Bronchial epithelial cell (primary cell): ENCODE measurements at regions not wholly inside any gene's neighbourhood (a gene's known extent, or its start where the extent isn't known, plus 50 kb on each side); places are given as distances from the start of the nearest gene placed in this dataset.
A peak's percentile ranks its signal among the peaks of the same experiment; 100 is the strongest.

Experiments
- DNase-seq: peaks from one replicate; pipeline ENCODE4 v3.0.0-alpha.2; 2010; ENCODE audit warnings: low read depth
- FAIRE-seq: peaks from 2 replicates; lab custom pipeline; 2011; peaks lifted over from hg19 to GRCh38; lab: Jason Lieb, UNC
- H3K27me3 ChIP-seq: 2 replicates; pipeline ENCODE4 v1.5.1; 2011; ENCODE audit warnings: low read length; ENCODE audit not compliant: control insufficient read depth, insufficient read depth
- H3K36me3 ChIP-seq: 2 replicates; pipeline ENCODE4 v1.5.1; 2011; ENCODE audit warnings: low read length; ENCODE audit not compliant: control insufficient read depth, insufficient read depth
- H3K4me3 ChIP-seq: 2 replicates; pipeline ENCODE4 v1.5.1; 2011; ENCODE audit warnings: mild to moderate bottlenecking, low read depth, low read length, control low read depth
- CTCF ChIP-seq: IDR thresholded peaks from 2 replicates; pipeline ENCODE4 v1.5.1; 2011; ENCODE audit warnings: mild to moderate bottlenecking, moderate library complexity, low read length, control low read depth, inconsistent platforms; ENCODE audit not compliant: insufficient read depth, severe bottlenecking

GRCh38 chr4:178881937-178882336 is 1439.7 kb upstream of the AGA start:
- TF ChIP-seq CTCF: no peak
- FAIRE-seq (no peak), DNase-seq (no peak)
- Histone ChIP-seq H3K4me3 (no peak overlapping the region), H3K36me3 (no peaks in the 10 kb centered on the region), H3K27me3 (no peaks in the 10 kb centered on the region)

GRCh38 chr4:178894126-178894525 is 1451.9 kb upstream of the AGA start:
- no peak overlapping the region for H3K4me3 ChIP-seq
- no peak for TF ChIP-seq CTCF
- DNase-seq (no peak), FAIRE-seq (no peak)
- H3K36me3 ChIP-seq: no peaks in the 10 kb centered on the region
- H3K27me3 ChIP-seq: no peaks in the 10 kb centered on the region

- H3K27me3 ChIP-seq: no peaks in the 10 kb centered on the region
- TF ChIP-seq CTCF: no peak
- FAIRE-seq (no peak), DNase-seq (no peak)
- no peaks in the 10 kb centered on the region for H3K36me3 ChIP-seq
- no peak overlapping the region for H3K4me3 ChIP-seq
Observed at GRCh38 chr4:178899084-178899483, 1456.8 kb upstream of the AGA start.

GRCh38 chr4:178917756-178918155 is 1475.5 kb upstream of the AGA start:
- H3K27me3 ChIP-seq: no peaks in the 10 kb centered on the region
- DNase-seq: no peak
- FAIRE-seq: no peak
- no peaks in the 10 kb centered on the region for H3K36me3 ChIP-seq
- H3K4me3 ChIP-seq: no peak overlapping the region
- TF ChIP-seq CTCF: no peak

- H3K36me3 ChIP-seq: no peaks in the 10 kb centered on the region
- TF ChIP-seq CTCF: no peak
- no peak overlapping the region for H3K4me3 ChIP-seq
- DNase-seq (peak; percentile 7), FAIRE-seq (no peak)
- H3K27me3 ChIP-seq: no peaks in the 10 kb centered on the region
Observed at GRCh38 chr4:178937130-178937529, 1494.9 kb upstream of the AGA start.

GRCh38 chr4:178941975-178942374 is 1499.7 kb upstream of the AGA start:
- Histone ChIP-seq H3K36me3 (no peaks in the 10 kb centered on the region), H3K27me3 (no peaks in the 10 kb centered on the region), H3K4me3 (no peak overlapping the region)
- no peak for TF ChIP-seq CTCF
- no peak for FAIRE-seq
- no peak for DNase-seq
